Endothelial cell of umbilical vein (primary cell): ENCODE measurements at regions not wholly inside any gene's neighbourhood (a gene's known extent, or its start where the extent isn't known, plus 50 kb on each side); places are given as distances from the start of the nearest gene placed in this dataset.

ENCODE experiments used
- CTCF ChIP-seq, 2 donors: IDR thresholded peaks; 1 replicate in 1 of 2; 2 replicates in 1 of 2; pipeline ENCODE4 v1.5.1; 2011; ENCODE audit warnings: low read length in 2 of 2, mild to moderate bottlenecking in 2 of 2, moderate library complexity in 2 of 2, control low read depth in 1 of 2, inconsistent platforms in 1 of 2, low read depth in 1 of 2; ENCODE audit not compliant: insufficient read depth in 1 of 2; ENCODE audit errors: extremely low read depth in 1 of 2
- FOS ChIP-seq: IDR thresholded peaks from 2 replicates; pipeline ENCODE4 v1.6.1; 2011; ENCODE audit warnings: mild to moderate bottlenecking, low read length, moderate library complexity, borderline replicate concordance; ENCODE audit not compliant: insufficient read depth
- MYC ChIP-seq: IDR thresholded peaks from one replicate; pipeline ENCODE4 v1.6.1; 2011; ENCODE audit warnings: mild to moderate bottlenecking, low read depth, low read length
- POLR2A ChIP-seq: IDR thresholded peaks from 2 replicates; pipeline ENCODE4 v1.6.1; 2012; ENCODE audit warnings: low read depth, mild to moderate bottlenecking, control low read depth, low read length
- POLR2AphosphoS5 ChIP-seq: IDR thresholded peaks from 2 replicates; pipeline ENCODE4 v1.6.1; 2012; ENCODE audit warnings: low read depth, mild to moderate bottlenecking, control low read depth, low read length, moderate library complexity; ENCODE audit not compliant: insufficient read depth

GRCh38 chr3:166435469-166436057 is 598.3 kb upstream of the BCHE start:
- no peak for TF ChIP-seq POLR2AphosphoS5
- no peak for TF ChIP-seq CTCF (IDR thresholded peaks at IDR 0.05; ENCODE audit: extremely low read depth in 1 of 2, insufficient read depth in 1 of 2, low read depth in 1 of 2, low read length in 2 of 2)
- no peak for TF ChIP-seq POLR2A
- no peak for TF ChIP-seq FOS
- TF ChIP-seq MYC = no peak
